ENCODE measurements at regions not wholly inside any gene's neighbourhood (a gene's known extent, or its start where the extent isn't known, plus 50 kb on each side); places are given as distances from the start of the nearest gene placed in this dataset.

- TF ChIP-seq, protein P1, sequence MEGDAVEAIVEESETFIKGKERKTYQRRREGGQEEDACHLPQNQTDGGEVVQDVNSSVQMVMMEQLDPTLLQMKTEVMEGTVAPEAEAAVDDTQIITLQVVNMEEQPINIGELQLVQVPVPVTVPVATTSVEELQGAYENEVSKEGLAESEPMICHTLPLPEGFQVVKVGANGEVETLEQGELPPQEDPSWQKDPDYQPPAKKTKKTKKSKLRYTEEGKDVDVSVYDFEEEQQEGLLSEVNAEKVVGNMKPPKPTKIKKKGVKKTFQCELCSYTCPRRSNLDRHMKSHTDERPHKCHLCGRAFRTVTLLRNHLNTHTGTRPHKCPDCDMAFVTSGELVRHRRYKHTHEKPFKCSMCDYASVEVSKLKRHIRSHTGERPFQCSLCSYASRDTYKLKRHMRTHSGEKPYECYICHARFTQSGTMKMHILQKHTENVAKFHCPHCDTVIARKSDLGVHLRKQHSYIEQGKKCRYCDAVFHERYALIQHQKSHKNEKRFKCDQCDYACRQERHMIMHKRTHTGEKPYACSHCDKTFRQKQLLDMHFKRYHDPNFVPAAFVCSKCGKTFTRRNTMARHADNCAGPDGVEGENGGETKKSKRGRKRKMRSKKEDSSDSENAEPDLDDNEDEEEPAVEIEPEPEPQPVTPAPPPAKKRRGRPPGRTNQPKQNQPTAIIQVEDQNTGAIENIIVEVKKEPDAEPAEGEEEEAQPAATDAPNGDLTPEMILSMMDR (IDR thresholded peaks at IDR 0.05): no peak
- no peak for TF ChIP-seq POLR2A (IDR thresholded peaks at IDR 0.05)
These were observed 233.3 kb upstream of the DACH1 start for GRCh38 chr13:72100339-72100738.

All from adrenal gland (tissue), 5 donors.